ENCODE measurements at regions not wholly inside any gene's neighbourhood (a gene's known extent, or its start where the extent isn't known, plus 50 kb on each side); places are given as distances from the start of the nearest gene placed in this dataset.
A peak's percentile ranks its signal among the peaks of the same experiment; 100 is the strongest.

- peak; percentile 33 for DNase-seq (ENCODE audit: low spot score)
Measured at GRCh38 chr6:159099961-159100360, 55.2 kb upstream of the TAGAP start.

- DNase-seq (ENCODE audit: low spot score) = no peak
Measured at GRCh38 chr6:159099276-159099675, 54.5 kb upstream of the TAGAP start.

- DNase-seq (ENCODE audit: low spot score) = no peak
Measured at GRCh38 chr6:159098636-159099106, 53.9 kb upstream of the TAGAP start.

GRCh38 chr6:159097256-159097655, 52.5 kb upstream of the TAGAP start:
- no peak for DNase-seq (ENCODE audit: low spot score)

GRCh38 chr6:159095616-159096015, 50.8 kb upstream of the TAGAP start:
- no peak for DNase-seq (ENCODE audit: low spot score)

- no peak for DNase-seq (ENCODE audit: low spot score)
Measured at GRCh38 chr6:159094444-159095252, 49.9 kb upstream of the TAGAP start.
